Uterus (tissue), 2 donors: ENCODE measurements at regions not wholly inside any gene's neighbourhood (a gene's known extent, or its start where the extent isn't known, plus 50 kb on each side); places are given as distances from the start of the nearest gene placed in this dataset.

Source experiments
- CTCF ChIP-seq, 4 experiments: fragments of 200-600 bp in 2 of 4; fragments of 450-650 bp in 2 of 4; sonication (generic) in 2 of 4; IDR thresholded peaks; one replicate each; pipeline ENCODE4 v1.5.1; 2016 to 2019; ENCODE audit warnings: antibody characterized with exemption in 4 of 4, mild to moderate bottlenecking in 2 of 4, moderate library complexity in 1 of 4
- POLR2A ChIP-seq, 2 donors: fragments of 450-650 bp; IDR thresholded peaks; one replicate each; pipeline ENCODE4 v1.6.1; 2016; ENCODE audit warnings: antibody characterized with exemption in 2 of 2, mild to moderate bottlenecking in 1 of 2, moderate library complexity in 1 of 2

- TF ChIP-seq CTCF (IDR thresholded peaks at IDR 0.05) (no peak), POLR2A (IDR thresholded peaks at IDR 0.05) (no peak)
Observed at GRCh38 chr1:228836427-228836826, 101.1 kb downstream of the RHOU start.
